K562 (cell line): ENCODE measurements at regions not wholly inside any gene's neighbourhood (a gene's known extent, or its start where the extent isn't known, plus 50 kb on each side); places are given as distances from the start of the nearest gene placed in this dataset.

Experiments used
- ADNP ChIP-seq: fragments of 200-800 bp; sonication (Bioruptor generic); IDR thresholded peaks from 2 replicates; pipeline ENCODE4 v1.6.1; 2016; ENCODE audit warnings: missing genetic modification characterization, missing compliant biosample characterization
- BHLHE40 ChIP-seq: IDR thresholded peaks from 2 replicates; pipeline ENCODE4 v1.6.1; 2011; ENCODE audit warnings: low read length, improper control_type of control experiment
- CCAR2 ChIP-seq: fragments of 200-400 bp; formaldehyde crosslinking; IDR thresholded peaks from 2 replicates; pipeline ENCODE4 v1.6.1; 2017; ENCODE audit warnings: mild to moderate bottlenecking, low read depth, low read length
- CTCFL ChIP-seq: IDR thresholded peaks from 2 replicates; pipeline ENCODE4 v1.6.1; 2011; ENCODE audit warnings: borderline replicate concordance, low read depth, mild to moderate bottlenecking, moderate library complexity, low read length; ENCODE audit not compliant: insufficient read depth, poor library complexity, severe bottlenecking
- GABPB1 ChIP-seq: sonication (generic); formaldehyde crosslinking; IDR thresholded peaks from 2 replicates; pipeline ENCODE4 v1.8.0; 2022; ENCODE audit warnings: mild to moderate bottlenecking, missing genetic modification reagents
- JUNB ChIP-seq: fragments of 450-650 bp; formaldehyde crosslinking; conservative IDR thresholded peaks from 2 replicates; pipeline ENCODE4 v1.4.0; 2020; ENCODE audit warnings: mild to moderate bottlenecking
- KAT8 ChIP-seq: fragments of 450-650 bp; IDR thresholded peaks from 2 replicates; pipeline ENCODE4 v1.6.1; 2016; ENCODE audit warnings: low read depth, mild to moderate bottlenecking
- PHB2 ChIP-seq: fragments of 450-650 bp; IDR thresholded peaks from 2 replicates; pipeline ENCODE4 v1.6.1; 2017; ENCODE audit warnings: low read depth
- POLR3A ChIP-seq: IDR thresholded peaks from 2 replicates; pipeline ENCODE4 v1.6.1; 2011; ENCODE audit warnings: borderline replicate concordance, mild to moderate bottlenecking, moderate library complexity; ENCODE audit not compliant: insufficient read length, insufficient read depth; ENCODE audit errors: extremely low read depth
- RREB1 ChIP-seq: fragments of 250-450 bp; sonication (Bioruptor Pico); IDR thresholded peaks from 2 replicates; pipeline ENCODE4 v1.4.0; 2020
- SMAD3 ChIP-seq: fragments of 450-650 bp; formaldehyde crosslinking; conservative IDR thresholded peaks from 2 replicates; pipeline ENCODE4 v1.4.0; 2020; ENCODE audit warnings: mild to moderate bottlenecking
- SMARCA5 ChIP-seq: fragments of 450-650 bp; IDR thresholded peaks from 2 replicates; pipeline ENCODE4 v1.6.1; 2016
- SRF ChIP-seq, 2 experiments: fragments of 250-450, 450-650 bp in 1 of 2; sonication (Bioruptor Pico) in 1 of 2; sonication (generic) in 1 of 2; formaldehyde crosslinking; IDR thresholded peaks; 2 replicates each; pipeline versions ENCODE4 v1.5.0 to v1.5.1; 2020 to 2022; ENCODE audit warnings: mild to moderate bottlenecking in 1 of 2, missing genetic modification reagents in 1 of 2
- ZBTB33 ChIP-seq: sonication (generic); formaldehyde crosslinking; IDR thresholded peaks from 2 replicates; pipeline ENCODE4 v1.8.1; 2023; ENCODE audit warnings: mild to moderate bottlenecking, missing genetic modification reagents
- ZFPM2 ChIP-seq: fragments of 250-450 bp; sonication (Bioruptor Pico); IDR thresholded peaks from 2 replicates; pipeline ENCODE4 v1.5.1; 2022; ENCODE audit warnings: mild to moderate bottlenecking
- ZNF12 ChIP-seq: sonication (generic); formaldehyde crosslinking; IDR thresholded peaks from 2 replicates; pipeline ENCODE4 v1.4.0; 2020; ENCODE audit warnings: mild to moderate bottlenecking, missing genetic modification reagents
- ZNF124 ChIP-seq: sonication (generic); formaldehyde crosslinking; IDR thresholded peaks from 2 replicates; pipeline ENCODE4 v1.8.1; 2022; ENCODE audit warnings: missing genetic modification reagents
- ZNF324 ChIP-seq: fragments of 250-450 bp; sonication (Bioruptor Pico); IDR thresholded peaks from 2 replicates; pipeline ENCODE4 v1.4.0; 2020; ENCODE audit warnings: mild to moderate bottlenecking

- no peak for TF ChIP-seq ZBTB33
- TF ChIP-seq GABPB1 (CRISPR knock-in tag), result no peak
- TF ChIP-seq SMAD3 (CRISPR knock-in tag), result 0 out of 2 replicates have a peak, but pooled peaks have one; percentile 39
- TF ChIP-seq JUNB, result peak; percentile 41; the same call in 1 of the 2 replicates
- TF ChIP-seq PHB2, result no peak
- TF ChIP-seq ZNF124 (CRISPR knock-in tag), result no peak
- TF ChIP-seq SRF (CRISPR knock-in tag; IDR thresholded peaks at IDR 0.05), result peak in 1 of 2 experiments; percentile 56; a peak in 1 of 4 replicates
- 0 out of 2 replicates have a peak, but pooled peaks have one; percentile 30 for TF ChIP-seq RREB1
- no peak for TF ChIP-seq POLR3A
- TF ChIP-seq CCAR2, result no peak
- no peak; the same call in 1 of the 2 replicates for TF ChIP-seq SMARCA5
- TF ChIP-seq ZNF324 (CRISPR knock-in tag), result 0 out of 2 replicates have a peak, but pooled peaks have one; percentile 70
- TF ChIP-seq ZNF12 (CRISPR knock-in tag), result no peak
- TF ChIP-seq KAT8, result no peak
- peak; percentile 83; the same call in 1 of the 2 replicates for TF ChIP-seq ZFPM2 (CRISPR knock-in tag)
- no peak for TF ChIP-seq CTCFL
- TF ChIP-seq ADNP (tag), result no peak
- TF ChIP-seq BHLHE40, result 0 out of 2 replicates have a peak, but pooled peaks have one; percentile 5
Measured at GRCh38 chr22:20656902-20657836, 116.7 kb upstream of the SERPIND1 start (continued).
